ENCODE measurements at regions not wholly inside any gene's neighbourhood (a gene's known extent, or its start where the extent isn't known, plus 50 kb on each side); places are given as distances from the start of the nearest gene placed in this dataset.

DNA sequence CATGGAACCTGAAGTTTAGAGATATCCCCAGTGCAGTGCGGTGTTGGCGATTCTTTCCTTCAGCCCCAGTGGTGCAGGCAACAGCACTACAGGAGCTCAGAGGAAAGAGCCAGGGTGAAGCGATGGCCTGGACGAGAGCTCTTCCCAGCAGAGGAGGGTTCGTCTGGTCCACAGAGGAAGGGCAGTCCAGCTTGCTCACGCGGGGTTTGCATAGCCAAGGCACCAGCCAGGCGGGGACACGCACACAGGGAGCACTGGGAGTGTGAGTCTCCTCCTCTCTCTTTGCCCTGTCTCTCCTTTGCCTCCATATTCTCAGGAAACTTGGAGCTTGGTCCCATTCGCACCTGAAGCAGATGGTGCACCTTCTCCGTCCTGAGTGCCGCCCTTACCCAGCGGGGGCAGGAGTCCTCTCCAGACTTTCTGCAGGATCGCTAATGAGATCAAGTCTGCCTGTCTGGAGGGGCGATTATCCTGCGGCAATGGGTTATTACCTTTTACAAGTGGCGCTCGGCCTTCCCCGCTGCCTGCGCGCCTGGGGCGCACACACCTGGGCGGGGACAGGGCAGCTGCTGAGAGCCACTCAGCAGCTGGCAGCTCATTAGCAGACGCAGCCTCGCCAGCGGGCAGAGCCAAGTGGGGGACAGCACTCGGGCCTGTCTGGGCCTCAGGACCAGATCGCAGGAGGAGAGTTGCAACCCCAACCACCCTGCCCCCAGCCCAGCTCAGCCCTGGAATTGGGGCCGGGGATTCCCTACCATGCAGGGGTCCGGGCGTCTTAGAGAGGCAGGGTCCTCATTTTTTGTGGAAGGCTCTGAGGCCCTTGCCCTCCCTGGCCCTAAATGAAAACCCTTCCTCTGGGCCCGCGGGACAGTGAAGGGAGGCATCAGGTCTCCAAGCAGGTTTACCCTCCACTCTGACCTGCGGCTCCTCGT is 119.0 kb upstream of the MEF2A start:
- TF ChIP-seq, protein P1, sequence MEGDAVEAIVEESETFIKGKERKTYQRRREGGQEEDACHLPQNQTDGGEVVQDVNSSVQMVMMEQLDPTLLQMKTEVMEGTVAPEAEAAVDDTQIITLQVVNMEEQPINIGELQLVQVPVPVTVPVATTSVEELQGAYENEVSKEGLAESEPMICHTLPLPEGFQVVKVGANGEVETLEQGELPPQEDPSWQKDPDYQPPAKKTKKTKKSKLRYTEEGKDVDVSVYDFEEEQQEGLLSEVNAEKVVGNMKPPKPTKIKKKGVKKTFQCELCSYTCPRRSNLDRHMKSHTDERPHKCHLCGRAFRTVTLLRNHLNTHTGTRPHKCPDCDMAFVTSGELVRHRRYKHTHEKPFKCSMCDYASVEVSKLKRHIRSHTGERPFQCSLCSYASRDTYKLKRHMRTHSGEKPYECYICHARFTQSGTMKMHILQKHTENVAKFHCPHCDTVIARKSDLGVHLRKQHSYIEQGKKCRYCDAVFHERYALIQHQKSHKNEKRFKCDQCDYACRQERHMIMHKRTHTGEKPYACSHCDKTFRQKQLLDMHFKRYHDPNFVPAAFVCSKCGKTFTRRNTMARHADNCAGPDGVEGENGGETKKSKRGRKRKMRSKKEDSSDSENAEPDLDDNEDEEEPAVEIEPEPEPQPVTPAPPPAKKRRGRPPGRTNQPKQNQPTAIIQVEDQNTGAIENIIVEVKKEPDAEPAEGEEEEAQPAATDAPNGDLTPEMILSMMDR (IDR thresholded peaks at IDR 0.05) = no peak
- no peak for TF ChIP-seq POLR2A (IDR thresholded peaks at IDR 0.05)

Measured in uterus (tissue), 2 donors.